ENCODE measurements at regions not wholly inside any gene's neighbourhood (a gene's known extent, or its start where the extent isn't known, plus 50 kb on each side); places are given as distances from the start of the nearest gene placed in this dataset.

DNA sequence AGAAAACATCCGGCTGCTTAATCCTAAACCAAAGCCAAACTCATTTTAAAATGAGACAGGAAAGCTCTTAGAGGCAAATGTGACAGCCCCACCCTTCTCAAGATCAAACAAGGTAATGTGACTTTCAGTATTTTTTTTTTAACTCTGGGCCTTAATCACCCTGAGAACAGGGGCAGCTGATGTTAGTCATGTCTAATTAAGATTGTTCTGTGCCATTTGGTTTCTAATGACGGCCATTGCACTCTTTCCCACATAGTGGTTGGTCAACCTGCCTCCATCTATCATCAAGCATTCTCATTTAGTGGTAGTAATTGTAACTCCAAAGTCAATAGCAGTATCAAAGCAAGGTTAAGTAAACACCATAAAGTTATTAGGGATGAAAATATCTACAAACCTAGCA lies 191.6 kb upstream of the EXOC2 start:
- TF ChIP-seq ZNF274 (IDR thresholded peaks at IDR 0.05; ENCODE audit: low read depth, low read length) (no peak), YY1 (IDR thresholded peaks at IDR 0.05; ENCODE audit: extremely low read depth, insufficient replicate concordance, low read depth, low read length) (no peak), EZH2 (IDR thresholded peaks at IDR 0.05) (no peak), ELF1 (IDR thresholded peaks at IDR 0.05; ENCODE audit: borderline replicate concordance, low read depth) (no peak), EZH2phosphoT487 (IDR thresholded peaks at IDR 0.05; ENCODE audit: borderline replicate concordance) (no peak), EGR1 (IDR thresholded peaks at IDR 0.05; ENCODE audit: low read depth) (no peak), FOSL1 (IDR thresholded peaks at IDR 0.05; ENCODE audit: low read depth) (no peak), POLR2AphosphoS5 (IDR thresholded peaks at IDR 0.05; ENCODE audit: low read depth, low read length) (no peak), SIN3A (IDR thresholded peaks at IDR 0.05; ENCODE audit: low read depth) (no peak), SP1 (IDR thresholded peaks at IDR 0.05; ENCODE audit: low read depth) (no peak), SRF (IDR thresholded peaks at IDR 0.05; ENCODE audit: low read depth) (no peak), ZFX (IDR thresholded peaks at IDR 0.05) (no peak), RAD21 (IDR thresholded peaks at IDR 0.05; ENCODE audit: low read depth) (no peak), CTCF (IDR thresholded peaks at IDR 0.05 in 2 of 3, conservative IDR thresholded peaks at IDR 0.05 in 1 of 3; ENCODE audit: borderline replicate concordance in 1 of 3, insufficient read depth in 1 of 3, low read depth in 2 of 3, low read length in 2 of 3) (no peak), CBX3 (IDR thresholded peaks at IDR 0.05; ENCODE audit: low read depth) (no peak)
- TF ChIP-seq, protein P1, sequence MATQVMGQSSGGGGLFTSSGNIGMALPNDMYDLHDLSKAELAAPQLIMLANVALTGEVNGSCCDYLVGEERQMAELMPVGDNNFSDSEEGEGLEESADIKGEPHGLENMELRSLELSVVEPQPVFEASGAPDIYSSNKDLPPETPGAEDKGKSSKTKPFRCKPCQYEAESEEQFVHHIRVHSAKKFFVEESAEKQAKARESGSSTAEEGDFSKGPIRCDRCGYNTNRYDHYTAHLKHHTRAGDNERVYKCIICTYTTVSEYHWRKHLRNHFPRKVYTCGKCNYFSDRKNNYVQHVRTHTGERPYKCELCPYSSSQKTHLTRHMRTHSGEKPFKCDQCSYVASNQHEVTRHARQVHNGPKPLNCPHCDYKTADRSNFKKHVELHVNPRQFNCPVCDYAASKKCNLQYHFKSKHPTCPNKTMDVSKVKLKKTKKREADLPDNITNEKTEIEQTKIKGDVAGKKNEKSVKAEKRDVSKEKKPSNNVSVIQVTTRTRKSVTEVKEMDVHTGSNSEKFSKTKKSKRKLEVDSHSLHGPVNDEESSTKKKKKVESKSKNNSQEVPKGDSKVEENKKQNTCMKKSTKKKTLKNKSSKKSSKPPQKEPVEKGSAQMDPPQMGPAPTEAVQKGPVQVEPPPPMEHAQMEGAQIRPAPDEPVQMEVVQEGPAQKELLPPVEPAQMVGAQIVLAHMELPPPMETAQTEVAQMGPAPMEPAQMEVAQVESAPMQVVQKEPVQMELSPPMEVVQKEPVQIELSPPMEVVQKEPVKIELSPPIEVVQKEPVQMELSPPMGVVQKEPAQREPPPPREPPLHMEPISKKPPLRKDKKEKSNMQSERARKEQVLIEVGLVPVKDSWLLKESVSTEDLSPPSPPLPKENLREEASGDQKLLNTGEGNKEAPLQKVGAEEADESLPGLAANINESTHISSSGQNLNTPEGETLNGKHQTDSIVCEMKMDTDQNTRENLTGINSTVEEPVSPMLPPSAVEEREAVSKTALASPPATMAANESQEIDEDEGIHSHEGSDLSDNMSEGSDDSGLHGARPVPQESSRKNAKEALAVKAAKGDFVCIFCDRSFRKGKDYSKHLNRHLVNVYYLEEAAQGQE (IDR thresholded peaks at IDR 0.05; ENCODE audit: low read depth) = no peak
- no TSS peak for BruUV-seq (replicated peaks)
- H3K4me2 ChIP-seq (ENCODE audit: low read length) = no peak overlapping the region
- no peaks in the 10 kb centered on the region for H3K79me2 ChIP-seq (ENCODE audit: insufficient read depth, low read length)
- H3K27me3 ChIP-seq (ENCODE audit: insufficient read depth, low read length) = no peaks in the 10 kb centered on the region; the same call in 1 of the 2 replicates
- H3K27ac ChIP-seq (ENCODE audit: low read depth, low read length) = no peak overlapping the region
- H3K4me3 ChIP-seq (replicated peaks in 1 of 2; ENCODE audit: low read depth in 1 of 2, low read length in 2 of 2) = no peak overlapping the region
- ATAC-seq (no peak), DNase-seq (ENCODE audit: low read depth, low spot score) (no peak)
- H4K20me1 ChIP-seq (ENCODE audit: insufficient read depth) = no peaks in the 10 kb centered on the region
- no peak overlapping the region for H2AFZ ChIP-seq (ENCODE audit: low read depth, low read length, poor library complexity, severe bottlenecking)
- no peaks in the 10 kb centered on the region for H3K4me1 ChIP-seq (ENCODE audit: control insufficient read depth in 1 of 2, insufficient read depth in 2 of 2, low read length in 2 of 2)
- no peaks in the 10 kb centered on the region for H3K36me3 ChIP-seq (ENCODE audit: control insufficient read depth in 1 of 2, insufficient read depth in 2 of 2, low read length in 2 of 2)
- H3K9me3 ChIP-seq (ENCODE audit: control insufficient read depth in 1 of 2, insufficient read depth in 1 of 2, low read depth in 1 of 2, low read length in 2 of 2) = no peaks in the 10 kb centered on the region
- ChIA-PET POLR2A (no interaction called here), RAD21 (ENCODE audit: low non-redundant PET in 1 of 2, low total read pairs in 2 of 2, uncharacterized antibody in 2 of 2, unreplicated experiment in 2 of 2) (no interaction called here), CTCF (no interaction called here)
- no peaks in the 10 kb centered on the region for H3K9me2 ChIP-seq (ENCODE audit: insufficient read depth)
- no peak overlapping the region for H3K9ac ChIP-seq (ENCODE audit: low read length)
- intact Hi-C loops (cut with micrococcal nuclease) = no loop called here
